ENCODE measurements at regions not wholly inside any gene's neighbourhood (a gene's known extent, or its start where the extent isn't known, plus 50 kb on each side); places are given as distances from the start of the nearest gene placed in this dataset.
A peak's percentile ranks its signal among the peaks of the same experiment; 100 is the strongest.
"Not testable (repeated sequence)": the region's sequence is repeated elsewhere in the genome, so short reads cannot be mapped to it uniquely, and the experiment has no call there.

- Mint-ChIP-seq H3K4me1 (no peaks in the 10 kb centered on the region), H3K4me3 (no peak overlapping the region), H3K36me3 (ENCODE audit: low read depth) (peaks cover 1% of the 10 kb centered on the region), H3K9me3 (peaks cover 27% of the 10 kb centered on the region), H3K27me3 (ENCODE audit: low read depth) (peaks cover 36% of the 10 kb centered on the region), H3K27ac (ENCODE audit: unreplicated experiment) (no peak overlapping the region)
- DNase-seq (ENCODE audit: low read depth, low spot score), result no peak
- no peak for TF ChIP-seq CTCF (conservative IDR thresholded peaks at IDR 0.05)
Observed at GRCh38 chr7:149654588-149654987, 118.8 kb downstream of the ZNF467 start.

- not testable (repeated sequence) for H3K36me3 Mint-ChIP-seq (ENCODE audit: low read depth); H3K4me1 Mint-ChIP-seq; DNase-seq (ENCODE audit: low read depth, low spot score); H3K4me3 Mint-ChIP-seq; H3K27ac Mint-ChIP-seq (ENCODE audit: unreplicated experiment)
- Mint-ChIP-seq H3K27me3 (ENCODE audit: low read depth) (peaks cover 36% of the 10 kb centered on the region), H3K9me3 (peaks cover 20% of the 10 kb centered on the region)
Observed at GRCh38 chr7:149650190-149650589, 123.2 kb downstream of the ZNF467 start.

GRCh38 chr7:149644754-149645153 is 128.6 kb downstream of the ZNF467 start:
- DNase-seq (ENCODE audit: low read depth, low spot score), result no peak
- Mint-ChIP-seq H3K4me3 (no peak overlapping the region), H3K27ac (ENCODE audit: unreplicated experiment) (no peak overlapping the region), H3K9me3 (no peaks in the 10 kb centered on the region), H3K4me1 (no peaks in the 10 kb centered on the region), H3K36me3 (ENCODE audit: low read depth) (no peaks in the 10 kb centered on the region), H3K27me3 (ENCODE audit: low read depth) (peaks cover 27% of the 10 kb centered on the region)
- TF ChIP-seq CTCF (conservative IDR thresholded peaks at IDR 0.05), result no peak

GRCh38 chr7:149642589-149642988 is 130.8 kb downstream of the ZNF467 start:
- Mint-ChIP-seq H3K4me3 (no peak overlapping the region), H3K27ac (ENCODE audit: unreplicated experiment) (no peak overlapping the region), H3K4me1 (no peaks in the 10 kb centered on the region), H3K9me3 (no peaks in the 10 kb centered on the region), H3K27me3 (ENCODE audit: low read depth) (peaks cover 15% of the 10 kb centered on the region), H3K36me3 (ENCODE audit: low read depth) (no peaks in the 10 kb centered on the region)
- DNase-seq (ENCODE audit: low read depth, low spot score), result no peak
- no peak for TF ChIP-seq CTCF (conservative IDR thresholded peaks at IDR 0.05)

- Mint-ChIP-seq H3K9me3 (no peaks in the 10 kb centered on the region), H3K27me3 (ENCODE audit: low read depth) (peaks cover 19% of the 10 kb centered on the region), H3K4me3 (no peak overlapping the region), H3K4me1 (no peaks in the 10 kb centered on the region), H3K36me3 (ENCODE audit: low read depth) (no peaks in the 10 kb centered on the region), H3K27ac (ENCODE audit: unreplicated experiment) (peak overlapping the region; percentile 13)
- no peak for DNase-seq (ENCODE audit: low read depth, low spot score)
- TF ChIP-seq CTCF (conservative IDR thresholded peaks at IDR 0.05), result no peak
Observed at GRCh38 chr7:149638566-149639320, 134.6 kb downstream of the ZNF467 start.

GRCh38 chr7:149637911-149638565 is 135.3 kb downstream of the ZNF467 start:
- DNase-seq (ENCODE audit: low read depth, low spot score), result no peak
- Mint-ChIP-seq H3K27me3 (ENCODE audit: low read depth) (peaks cover 19% of the 10 kb centered on the region), H3K27ac (ENCODE audit: unreplicated experiment) (peak overlapping the region; percentile 13), H3K4me1 (no peaks in the 10 kb centered on the region), H3K9me3 (no peaks in the 10 kb centered on the region), H3K36me3 (ENCODE audit: low read depth) (no peaks in the 10 kb centered on the region), H3K4me3 (no peak overlapping the region)
- no peak for TF ChIP-seq CTCF (conservative IDR thresholded peaks at IDR 0.05)
